GM19438 (cell line): ENCODE measurements at regions not wholly inside any gene's neighbourhood (a gene's known extent, or its start where the extent isn't known, plus 50 kb on each side); places are given as distances from the start of the nearest gene placed in this dataset.

Experiments
- ATAC-seq: cut with Tn5 transposase; IDR thresholded peaks from one replicate; pipeline ENCODE4 v1.9.1; 2021; ENCODE audit warnings: low read depth; ENCODE audit not compliant: unreplicated experiment

DNA sequence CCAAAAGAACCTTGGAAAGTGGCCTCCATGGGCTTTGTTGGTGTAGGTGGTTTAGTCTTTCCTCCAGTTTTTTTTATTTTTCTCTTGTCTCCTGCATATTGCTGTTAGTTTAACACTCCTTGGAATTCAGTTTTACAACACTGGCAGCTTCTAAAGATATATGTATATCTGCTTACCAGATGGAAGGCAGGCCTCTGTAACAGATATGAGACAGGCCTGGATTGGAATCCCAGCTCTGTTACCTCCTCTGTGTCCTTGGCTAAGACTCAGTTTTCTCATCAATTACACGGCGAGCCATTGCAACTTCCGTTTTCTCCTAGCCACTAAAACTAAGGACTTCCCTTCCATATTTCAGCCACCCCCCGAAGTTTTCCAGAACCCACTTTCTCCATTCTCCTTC is 133.4 kb upstream of the SMAD1 start:
- no peak for ATAC-seq

- no peak for ATAC-seq
Observed at GRCh38 chr4:145347684-145348083, 134.0 kb upstream of the SMAD1 start.

- no peak for ATAC-seq
Observed at GRCh38 chr4:145346081-145346480, 135.6 kb upstream of the SMAD1 start.

- ATAC-seq = no peak
Observed at GRCh38 chr4:145345401-145345800, 136.3 kb upstream of the SMAD1 start.

- no peak for ATAC-seq
Observed at GRCh38 chr4:145341381-145341780, 140.3 kb upstream of the SMAD1 start.

DNA sequence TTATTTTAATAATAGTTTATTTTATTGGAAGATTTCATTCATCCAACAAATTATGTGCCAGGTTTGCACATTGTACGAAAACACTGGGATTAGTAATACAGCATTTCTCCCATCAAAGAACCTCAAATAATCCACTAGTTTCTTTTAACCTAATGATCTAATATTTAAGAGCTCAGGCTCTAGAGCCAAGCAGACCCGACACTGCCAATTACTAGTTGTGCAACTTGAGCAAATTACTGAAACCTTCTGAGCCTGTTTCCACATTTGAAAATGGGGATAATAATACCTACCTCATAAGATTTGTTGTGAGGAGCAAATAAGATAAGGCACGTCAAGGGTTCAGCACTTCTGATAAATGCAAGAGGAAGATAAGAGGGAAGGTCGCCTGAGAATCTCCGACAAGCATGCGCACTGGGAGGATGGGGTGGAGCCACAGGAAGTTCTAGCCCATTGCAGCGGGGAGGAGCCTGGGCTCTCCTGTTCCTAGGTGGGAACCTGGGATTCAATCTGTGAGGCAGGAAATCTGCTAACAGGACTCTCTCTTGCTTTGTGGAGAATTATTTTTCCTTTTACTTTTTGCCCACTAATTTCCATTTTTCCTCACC is 141.5 kb upstream of the SMAD1 start:
- ATAC-seq = no peak

DNA sequence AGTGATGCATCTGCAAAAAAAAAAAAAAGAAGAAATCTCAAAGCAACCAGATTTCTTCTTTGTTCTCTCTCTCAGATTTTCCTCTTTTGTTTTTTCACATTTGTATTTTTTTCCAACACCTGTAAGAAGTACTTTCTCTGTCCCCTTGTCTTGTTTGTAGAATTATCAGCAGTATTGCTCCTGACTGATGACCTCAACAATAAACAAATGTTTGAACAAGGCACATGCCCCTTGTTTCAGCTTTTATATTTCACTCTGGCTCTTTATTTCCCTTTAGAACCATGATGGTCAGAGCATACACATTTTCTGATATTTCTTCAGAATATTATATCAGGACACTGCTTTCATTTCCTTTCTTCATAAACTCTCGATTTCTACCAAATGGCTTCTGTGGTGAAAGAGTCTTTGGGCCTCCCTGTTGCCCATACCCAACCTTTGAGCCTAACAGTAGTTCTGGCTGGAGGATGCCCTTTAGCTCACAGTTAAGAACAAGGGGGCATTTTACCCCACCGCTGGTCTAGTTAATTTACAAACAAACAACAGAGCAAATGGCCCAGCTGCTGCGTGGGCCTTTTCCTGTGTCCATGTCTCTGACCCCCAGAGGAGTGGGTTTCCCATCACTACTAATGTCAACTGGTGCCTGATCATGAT is 142.5 kb upstream of the SMAD1 start:
- no peak for ATAC-seq

- ATAC-seq = no peak
Observed at GRCh38 chr4:145338568-145338967, 143.1 kb upstream of the SMAD1 start.

DNA sequence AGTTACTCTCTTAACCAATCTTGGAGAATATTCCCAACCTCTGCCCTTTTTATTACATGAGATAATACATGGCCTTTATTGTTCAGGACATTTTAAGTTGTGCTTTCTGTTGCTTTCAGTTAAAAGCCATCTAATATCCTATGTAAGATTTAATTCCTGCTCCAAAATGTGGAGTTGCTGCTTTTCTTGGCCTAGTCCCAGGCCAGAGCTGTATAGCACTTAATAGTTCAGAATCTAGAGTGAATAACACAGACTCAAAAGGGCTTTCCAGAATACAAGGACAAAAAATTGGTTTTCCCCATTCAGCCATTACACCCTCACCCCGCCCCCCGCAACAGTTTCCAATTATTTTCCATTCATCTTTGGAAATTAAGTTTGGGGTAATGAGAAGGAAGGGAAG is 144.3 kb upstream of the SMAD1 start:
- ATAC-seq = no peak

GRCh38 chr4:145333786-145334185 is 147.9 kb upstream of the SMAD1 start:
- ATAC-seq = no peak

DNA sequence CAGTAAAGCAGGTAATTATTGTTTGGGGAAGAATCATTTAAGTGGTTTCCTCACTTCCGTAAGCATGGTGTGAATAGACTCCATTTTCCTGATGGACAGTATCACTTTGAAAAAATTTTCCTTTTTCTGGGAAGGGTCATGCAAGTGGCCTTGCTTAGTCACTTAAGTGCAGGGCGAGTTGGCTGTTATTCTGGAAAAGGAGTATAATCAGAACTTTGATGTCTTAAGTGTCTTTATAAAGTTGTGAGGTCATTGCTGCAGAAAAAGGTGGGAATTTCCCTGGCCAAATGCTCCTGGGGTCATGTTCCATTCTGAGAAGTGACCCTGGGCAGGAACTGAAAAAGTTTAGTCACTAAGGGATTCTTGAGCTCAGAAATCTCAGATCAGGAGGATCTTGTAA is 146.1 kb upstream of the OTUD4 start:
- ATAC-seq = no peak

DNA sequence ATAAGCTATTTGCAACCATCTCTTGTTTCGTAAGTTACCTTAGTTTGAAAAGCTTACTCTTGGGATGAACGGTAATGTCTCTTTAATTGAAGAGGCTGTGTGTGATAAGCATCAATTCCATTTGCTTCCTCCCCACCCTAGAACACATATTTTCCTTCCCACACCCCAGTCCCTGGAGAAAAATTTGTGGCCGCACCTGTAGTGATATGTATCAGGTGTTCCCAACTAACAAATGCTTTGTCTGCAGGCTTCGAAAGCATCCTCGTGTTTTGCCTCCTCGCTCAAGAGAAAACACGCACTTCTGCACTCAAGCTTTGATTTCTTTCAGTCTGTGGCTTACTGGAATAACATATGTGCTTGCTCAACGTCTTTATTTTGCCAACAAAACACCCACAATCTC is 143.8 kb upstream of the OTUD4 start:
- no peak for ATAC-seq

DNA sequence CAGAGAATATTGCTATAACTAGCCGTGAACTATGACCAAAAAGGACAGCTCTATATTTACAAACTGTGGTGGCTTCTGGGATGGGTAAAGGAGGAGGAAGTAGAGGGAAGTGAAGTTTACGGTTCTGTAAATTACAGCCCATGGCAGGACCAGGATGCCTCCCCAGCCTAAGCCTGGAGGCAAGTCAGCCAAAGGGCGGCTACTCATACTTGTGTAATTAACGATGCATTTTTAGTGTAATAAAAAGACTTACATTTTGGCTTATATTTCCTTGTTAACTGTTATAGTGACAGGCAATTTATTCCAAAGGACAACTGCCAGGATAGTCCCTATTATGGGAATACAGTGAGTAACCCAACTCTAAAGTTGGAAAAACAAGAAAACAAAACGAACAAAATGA is 139.9 kb upstream of the OTUD4 start:
- ATAC-seq = no peak

DNA sequence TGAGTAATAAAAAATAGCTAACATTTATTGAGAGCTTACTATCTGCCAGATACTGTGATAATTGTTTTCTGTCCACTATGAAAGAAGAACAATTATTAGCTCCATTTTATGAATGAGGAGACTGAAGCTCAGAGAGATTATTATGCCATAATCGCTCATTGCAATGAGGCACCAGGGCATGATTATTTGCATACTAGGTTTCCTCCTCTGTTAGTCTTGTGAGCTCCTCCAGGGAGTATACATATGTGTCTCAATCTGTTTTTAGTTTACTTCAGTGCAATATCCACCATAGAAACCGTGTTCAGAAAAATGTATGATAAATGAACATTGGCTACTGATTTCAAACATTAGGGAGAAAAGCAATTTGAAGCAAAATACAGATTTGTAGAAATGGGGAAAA is 139.4 kb upstream of the OTUD4 start:
- no peak for ATAC-seq

GRCh38 chr4:145316897-145317574 is 136.6 kb upstream of the OTUD4 start:
- no peak for ATAC-seq

DNA sequence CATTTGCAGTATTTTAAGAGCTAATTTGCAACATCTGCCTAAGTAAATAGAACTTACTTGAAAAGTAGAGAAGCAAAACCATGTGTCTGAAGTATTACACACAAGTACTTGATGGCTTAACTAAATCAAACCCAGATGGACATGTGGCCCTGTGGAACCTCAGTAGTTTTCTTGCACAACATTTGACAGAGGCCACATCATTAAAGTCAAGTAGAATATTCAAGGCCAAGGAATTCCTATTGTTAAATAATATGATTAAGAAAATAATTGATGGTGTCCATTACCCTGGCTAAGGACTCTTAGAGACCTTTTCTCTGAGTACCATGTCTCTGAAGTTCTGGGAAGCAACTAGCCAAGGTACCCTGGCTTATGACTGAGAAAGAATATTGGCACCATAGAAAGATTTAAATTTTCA is 135.4 kb upstream of the OTUD4 start:
- no peak for ATAC-seq

DNA sequence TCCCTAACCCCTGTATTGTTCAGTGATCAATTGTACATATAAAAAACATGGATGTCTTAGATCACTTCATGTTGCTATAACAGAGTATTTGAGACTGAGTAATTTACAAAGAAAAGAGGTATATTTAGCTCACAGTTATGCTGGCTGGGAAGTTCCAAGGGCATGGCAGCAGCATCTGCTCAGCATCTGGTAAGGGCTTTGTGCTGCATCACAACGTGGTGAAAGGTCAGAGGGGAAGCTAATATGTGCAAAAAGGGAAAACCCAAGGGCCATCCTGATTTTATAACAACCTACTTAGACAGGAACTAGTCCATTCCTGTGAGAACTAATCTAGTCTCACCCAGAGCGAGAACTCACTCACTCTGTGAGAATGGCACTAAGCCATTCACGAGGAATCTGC is 128.2 kb upstream of the OTUD4 start:
- ATAC-seq = no peak

GRCh38 chr4:145307763-145308430 is 127.5 kb upstream of the OTUD4 start:
- no peak for ATAC-seq

DNA sequence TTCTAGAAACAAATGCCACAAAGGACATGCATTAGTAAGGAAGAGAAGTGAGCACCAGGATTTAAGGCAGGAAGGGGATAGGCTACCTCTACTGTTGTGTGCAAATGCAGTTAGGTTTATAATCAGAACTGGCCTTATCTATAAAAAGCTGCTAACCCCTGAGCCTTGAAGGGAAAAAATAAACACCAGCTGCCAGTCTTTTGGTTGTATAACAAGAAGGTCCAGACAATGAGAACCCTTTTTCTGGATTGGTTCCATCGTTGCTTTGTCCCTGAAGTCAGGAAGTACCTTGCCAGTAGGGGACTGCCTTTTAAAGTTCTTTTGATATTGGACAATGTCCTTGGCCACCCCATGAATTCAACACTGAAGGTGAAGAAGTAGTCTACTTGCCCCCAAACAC is 126.7 kb upstream of the OTUD4 start:
- ATAC-seq = no peak

GRCh38 chr4:145302725-145303124 is 122.3 kb upstream of the OTUD4 start:
- no peak for ATAC-seq

GRCh38 chr4:145301386-145302080 is 121.1 kb upstream of the OTUD4 start:
- no peak for ATAC-seq
